Osteoblast (primary cell): ENCODE measurements at regions not wholly inside any gene's neighbourhood (a gene's known extent, or its start where the extent isn't known, plus 50 kb on each side); places are given as distances from the start of the nearest gene placed in this dataset.
"Not testable (repeated sequence)": the region's sequence is repeated elsewhere in the genome, so short reads cannot be mapped to it uniquely, and the experiment has no call there.

Source experiments
- DNase-seq: peaks from one replicate; pipeline ENCODE4 v3.0.0; 2011; ENCODE audit warnings: low spot score, mixed read lengths; ENCODE audit not compliant: insufficient read length; ENCODE audit errors: missing footprints
- H2AFZ ChIP-seq: 2 replicates; pipeline ENCODE4 v1.6.0; 2011; ENCODE audit warnings: mild to moderate bottlenecking, low read length
- H3K27ac ChIP-seq: 2 replicates; pipeline ENCODE4 v1.5.1; 2011; ENCODE audit warnings: mild to moderate bottlenecking, low read depth, low read length, moderate library complexity
- H3K27me3 ChIP-seq: 2 replicates; pipeline ENCODE4 v1.6.0; 2012; ENCODE audit warnings: mild to moderate bottlenecking, control low read depth, inconsistent platforms, low read length, moderate library complexity; ENCODE audit not compliant: insufficient read depth
- H3K36me3 ChIP-seq: 2 replicates; pipeline ENCODE4 v1.5.1; 2011; ENCODE audit warnings: mild to moderate bottlenecking, low read length, control low read depth, moderate library complexity; ENCODE audit not compliant: insufficient read depth
- H3K4me1 ChIP-seq: 2 replicates; pipeline ENCODE4 v1.5.1; 2011; ENCODE audit warnings: mild to moderate bottlenecking, low read length, control low read depth, moderate library complexity; ENCODE audit not compliant: insufficient read depth
- H3K4me2 ChIP-seq: 2 replicates; pipeline ENCODE4 v1.6.0; 2011; ENCODE audit warnings: mild to moderate bottlenecking, low read length; ENCODE audit not compliant: insufficient read depth
- H3K4me3 ChIP-seq: fragments of 200-600 bp; sonication (generic); 3 replicates; pipeline ENCODE4 v1.5.1; 2012; ENCODE audit warnings: mild to moderate bottlenecking, low read length, inconsistent platforms; ENCODE audit not compliant: insufficient read depth
- H3K79me2 ChIP-seq: 2 replicates; pipeline ENCODE4 v1.6.0; 2012; ENCODE audit warnings: mild to moderate bottlenecking, low read length, control low read depth, inconsistent platforms; ENCODE audit not compliant: insufficient read depth
- H3K9me3 ChIP-seq: 2 replicates; pipeline ENCODE4 v1.5.1; 2011; ENCODE audit warnings: low read depth, low read length, control low read depth
- H4K20me1 ChIP-seq: 2 replicates; pipeline ENCODE4 v1.6.0; 2012; ENCODE audit warnings: mild to moderate bottlenecking, low read length, control low read depth; ENCODE audit not compliant: insufficient read depth
- TF ChIP-seq, protein P1 (sequence below): IDR thresholded peaks from 2 replicates; pipeline ENCODE4 v1.5.1; 2011; ENCODE audit warnings: mild to moderate bottlenecking, low read depth, low read length, moderate library complexity; ENCODE audit errors: extremely low read depth

DNA sequence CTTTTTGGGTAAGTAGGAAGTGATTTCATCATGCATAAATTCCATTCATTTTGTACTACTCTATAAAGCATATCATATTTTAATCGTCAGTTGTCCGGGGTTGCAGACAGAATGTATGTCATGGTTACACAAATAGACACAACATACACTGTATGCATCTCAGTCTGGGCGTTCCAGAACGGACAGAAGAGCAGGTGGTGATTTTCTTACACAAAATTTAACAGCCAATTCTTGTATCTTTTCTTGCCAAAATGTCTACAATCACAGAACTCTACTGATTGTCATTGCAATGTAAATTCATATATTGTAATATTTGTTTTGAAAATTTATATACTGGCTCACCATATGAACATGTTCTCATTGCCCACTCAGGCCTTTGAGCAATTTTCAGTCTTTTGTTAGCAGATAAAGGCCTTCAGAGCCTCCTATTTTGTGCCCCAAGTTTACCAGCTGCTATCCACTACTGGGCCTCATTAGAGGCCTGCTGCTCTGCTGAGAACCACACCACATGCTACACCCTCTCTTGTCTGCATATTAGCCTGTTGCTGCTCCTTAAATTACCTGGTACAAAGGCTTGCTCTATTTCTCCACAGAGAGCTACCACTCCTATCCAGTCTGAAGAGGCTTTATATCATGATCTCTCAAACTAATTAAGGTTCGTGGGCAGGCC lies 61.5 kb downstream of the PRDM13 start:
- H3K79me2 ChIP-seq, result no peaks in the 10 kb centered on the region
- no peak overlapping the region for H2AFZ ChIP-seq
- TF ChIP-seq, protein P1, sequence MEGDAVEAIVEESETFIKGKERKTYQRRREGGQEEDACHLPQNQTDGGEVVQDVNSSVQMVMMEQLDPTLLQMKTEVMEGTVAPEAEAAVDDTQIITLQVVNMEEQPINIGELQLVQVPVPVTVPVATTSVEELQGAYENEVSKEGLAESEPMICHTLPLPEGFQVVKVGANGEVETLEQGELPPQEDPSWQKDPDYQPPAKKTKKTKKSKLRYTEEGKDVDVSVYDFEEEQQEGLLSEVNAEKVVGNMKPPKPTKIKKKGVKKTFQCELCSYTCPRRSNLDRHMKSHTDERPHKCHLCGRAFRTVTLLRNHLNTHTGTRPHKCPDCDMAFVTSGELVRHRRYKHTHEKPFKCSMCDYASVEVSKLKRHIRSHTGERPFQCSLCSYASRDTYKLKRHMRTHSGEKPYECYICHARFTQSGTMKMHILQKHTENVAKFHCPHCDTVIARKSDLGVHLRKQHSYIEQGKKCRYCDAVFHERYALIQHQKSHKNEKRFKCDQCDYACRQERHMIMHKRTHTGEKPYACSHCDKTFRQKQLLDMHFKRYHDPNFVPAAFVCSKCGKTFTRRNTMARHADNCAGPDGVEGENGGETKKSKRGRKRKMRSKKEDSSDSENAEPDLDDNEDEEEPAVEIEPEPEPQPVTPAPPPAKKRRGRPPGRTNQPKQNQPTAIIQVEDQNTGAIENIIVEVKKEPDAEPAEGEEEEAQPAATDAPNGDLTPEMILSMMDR, result no peak

DNA sequence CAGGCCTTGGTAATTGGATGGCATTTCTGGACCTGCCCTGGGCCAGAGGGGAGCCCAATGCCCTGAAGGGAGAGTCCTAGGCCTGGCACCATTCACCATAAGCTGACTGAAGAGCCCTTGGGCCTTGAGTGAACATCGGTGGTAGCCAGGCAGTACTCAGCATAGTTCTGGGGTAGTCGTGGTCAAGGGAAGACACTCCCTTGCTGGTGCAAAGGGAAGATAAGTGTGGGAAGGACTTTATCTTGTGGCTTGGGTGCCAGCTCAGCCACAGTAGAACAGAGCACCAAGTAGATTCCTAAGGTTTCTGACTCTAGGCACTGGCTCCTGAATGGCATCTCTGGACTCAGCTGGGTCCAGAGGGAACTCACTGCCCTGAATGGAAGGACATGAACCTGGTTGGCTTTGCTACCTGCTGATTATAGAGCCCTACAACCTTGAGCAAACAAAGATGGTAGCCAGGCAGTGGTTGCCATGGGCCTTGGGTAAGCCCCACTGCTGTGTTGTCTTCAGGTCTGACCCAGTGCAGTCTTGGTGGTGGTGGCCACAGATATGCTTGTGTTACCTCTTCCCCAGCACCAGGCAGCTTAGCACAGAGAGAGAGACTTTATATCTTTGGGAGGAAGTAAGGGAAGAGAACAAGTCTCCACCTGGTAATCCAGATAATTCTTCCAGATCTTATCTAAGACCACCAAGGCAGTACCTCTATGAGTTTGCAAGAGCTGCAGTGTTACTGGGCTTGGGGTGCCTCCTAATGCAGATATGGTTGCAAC lies 83.5 kb downstream of the PRDM13 start:
- no peaks in the 10 kb centered on the region for H3K9me3 ChIP-seq
- no peak overlapping the region for H3K4me3 ChIP-seq
- H3K27ac ChIP-seq, result no peak overlapping the region
- no peak for DNase-seq
- no peaks in the 10 kb centered on the region for H3K36me3 ChIP-seq
- H4K20me1 ChIP-seq, result no peaks in the 10 kb centered on the region
- no peaks in the 10 kb centered on the region for H3K27me3 ChIP-seq
- H3K79me2 ChIP-seq, result no peaks in the 10 kb centered on the region
- H3K4me2 ChIP-seq, result no peak overlapping the region
- TF ChIP-seq, protein P1, result no peak
- no peak overlapping the region for H2AFZ ChIP-seq
- H3K4me1 ChIP-seq, result no peaks in the 10 kb centered on the region

More for the DNA sequence above, 61.5 kb downstream of the PRDM13 start:
- Histone ChIP-seq H3K4me3 (no peak overlapping the region), H3K4me2 (no peak overlapping the region), H4K20me1 (no peaks in the 10 kb centered on the region), H3K9me3 (no peaks in the 10 kb centered on the region), H3K4me1 (no peaks in the 10 kb centered on the region), H3K36me3 (no peaks in the 10 kb centered on the region), H3K27me3 (no peaks in the 10 kb centered on the region), H3K27ac (no peak overlapping the region)
- DNase-seq, result no peak

DNA sequence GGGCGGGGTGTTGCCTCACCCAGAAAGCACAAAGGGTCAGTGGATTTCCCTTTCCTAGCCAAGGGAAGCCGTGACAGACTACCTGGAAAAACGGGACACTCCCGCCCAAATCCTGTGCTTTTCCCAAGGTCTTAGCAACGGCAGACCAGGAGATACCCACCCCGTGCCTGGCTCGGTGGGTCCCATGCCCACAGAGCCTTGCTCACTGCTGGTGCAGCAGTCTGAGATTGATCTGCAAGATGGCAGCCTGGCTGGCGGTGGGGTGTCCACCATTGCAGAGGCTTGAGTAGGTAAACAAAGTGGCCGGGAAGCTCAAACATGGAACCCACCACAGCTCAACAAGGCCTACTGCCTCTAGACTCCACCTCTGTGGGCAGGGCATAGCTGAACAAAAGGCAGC lies 95.7 kb downstream of the PRDM13 start:
- DNase-seq, H3K27ac ChIP-seq, H3K9me3 ChIP-seq, H4K20me1 ChIP-seq, H3K4me3 ChIP-seq, H2AFZ ChIP-seq, H3K4me2 ChIP-seq, H3K36me3 ChIP-seq, H3K4me1 ChIP-seq, H3K27me3 ChIP-seq, H3K79me2 ChIP-seq: not testable (repeated sequence)

DNA sequence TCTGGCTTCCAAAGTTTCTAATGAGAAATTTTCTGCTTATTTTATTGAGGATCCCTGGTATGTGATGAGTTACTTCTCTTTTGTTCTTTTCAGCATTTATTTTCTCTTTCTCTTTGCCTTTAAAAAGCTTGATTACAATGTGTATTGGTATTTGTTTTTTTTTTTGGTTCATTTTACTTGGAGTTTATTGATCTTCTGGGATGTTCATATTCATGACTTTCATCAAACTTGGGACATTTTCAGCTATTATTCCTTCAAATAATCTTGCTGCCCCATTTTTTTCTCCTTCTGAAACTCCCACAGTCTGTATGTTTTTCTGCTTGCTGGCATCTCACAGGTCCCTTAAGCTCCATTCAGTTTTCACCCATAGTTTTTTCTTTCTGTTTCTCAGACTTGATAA lies 102.4 kb downstream of the PRDM13 start:
- no peak for DNase-seq
- H3K4me1 ChIP-seq, result no peaks in the 10 kb centered on the region
- H3K36me3 ChIP-seq, result no peaks in the 10 kb centered on the region
- H4K20me1 ChIP-seq, result no peaks in the 10 kb centered on the region
- H2AFZ ChIP-seq, result no peak overlapping the region
- TF ChIP-seq, protein P1, result no peak
- H3K27ac ChIP-seq, result no peak overlapping the region
- no peak overlapping the region for H3K4me3 ChIP-seq
- H3K79me2 ChIP-seq, result no peaks in the 10 kb centered on the region
- H3K9me3 ChIP-seq, result no peaks in the 10 kb centered on the region
- H3K27me3 ChIP-seq, result no peaks in the 10 kb centered on the region
- no peak overlapping the region for H3K4me2 ChIP-seq
